ENCODE measurements at regions not wholly inside any gene's neighbourhood (a gene's known extent, or its start where the extent isn't known, plus 50 kb on each side); places are given as distances from the start of the nearest gene placed in this dataset.
A peak's percentile ranks its signal among the peaks of the same experiment; 100 is the strongest.

- DNase-seq = no peak
Measured at GRCh38 chr15:59953392-59953883, 50.7 kb upstream of the FOXB1 start.

GRCh38 chr15:59952960-59953359 lies 51.2 kb upstream of the FOXB1 start:
- no peak for DNase-seq

- no peak for DNase-seq
Measured at GRCh38 chr15:59950603-59951388, 53.3 kb upstream of the FOXB1 start.

GRCh38 chr15:59948924-59949613 lies 55.0 kb upstream of the FOXB1 start:
- no peak for DNase-seq

- DNase-seq = no peak
Measured at GRCh38 chr15:59946084-59946483, 58.0 kb upstream of the FOXB1 start.

GRCh38 chr15:59945036-59945435 lies 59.1 kb upstream of the FOXB1 start:
- no peak for DNase-seq

- no peak for DNase-seq
Measured at GRCh38 chr15:59941612-59942011, 62.5 kb upstream of the FOXB1 start.

GRCh38 chr15:59940928-59941327 lies 63.2 kb upstream of the FOXB1 start:
- DNase-seq = no peak

GRCh38 chr15:59940456-59940855 lies 63.7 kb upstream of the FOXB1 start:
- no peak for DNase-seq

- no peak for DNase-seq
Measured at GRCh38 chr15:59936741-59937140, 67.4 kb upstream of the FOXB1 start.

- DNase-seq = no peak
Measured at GRCh38 chr15:59933607-59934006, 70.5 kb upstream of the FOXB1 start.

- no peak for DNase-seq
Measured at GRCh38 chr15:59931646-59932261, 72.4 kb upstream of the FOXB1 start.

- no peak for DNase-seq
Measured at GRCh38 chr15:59924812-59925522, 79.1 kb upstream of the FOXB1 start.

- no peak for DNase-seq
Measured at GRCh38 chr15:59924096-59924495, 80.0 kb upstream of the FOXB1 start.

- no peak for DNase-seq
Measured at GRCh38 chr15:59923508-59923907, 80.6 kb upstream of the FOXB1 start.

GRCh38 chr15:59918994-59919951 lies 84.8 kb upstream of the FOXB1 start:
- DNase-seq = peak; percentile 23

GRCh38 chr15:59917504-59918157 lies 86.5 kb upstream of the FOXB1 start:
- DNase-seq = peak; percentile 63

GRCh38 chr15:59906046-59906445 lies 98.1 kb upstream of the FOXB1 start:
- no peak for DNase-seq

- DNase-seq = no peak
Measured at GRCh38 chr15:59905176-59905575, 98.9 kb upstream of the FOXB1 start.

- no peak for DNase-seq
Measured at GRCh38 chr15:59904450-59905135, 99.5 kb upstream of the FOXB1 start.

- no peak for DNase-seq
Measured at GRCh38 chr15:59896663-59897074, 107.4 kb upstream of the FOXB1 start.

Measured in activated CD8-positive, alpha-beta memory T cell treated with anti-CD3 and anti-CD28 coated beads, Interleukin-2, amount 50 U/mL, for 4 hours (primary cell).